ENCODE measurements at regions not wholly inside any gene's neighbourhood (a gene's known extent, or its start where the extent isn't known, plus 50 kb on each side); places are given as distances from the start of the nearest gene placed in this dataset.

DNA sequence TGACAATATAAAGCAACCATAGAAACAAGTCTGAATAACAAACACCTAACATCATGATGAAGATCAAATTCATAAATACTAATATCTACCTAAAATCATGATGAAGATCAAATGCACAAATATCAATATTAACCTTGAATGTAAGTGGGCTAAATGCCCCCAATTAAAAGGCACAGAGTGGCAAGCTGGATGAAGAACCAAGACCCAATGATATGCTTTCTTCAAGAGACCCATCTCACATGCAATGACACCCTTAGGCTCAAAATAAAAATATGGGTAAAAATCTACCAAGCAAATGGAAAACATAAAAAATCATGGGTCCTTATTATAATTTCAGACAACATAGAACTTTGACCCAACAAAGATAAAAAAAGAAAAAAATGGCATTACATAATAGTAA lies 578.5 kb upstream of the PTCHD4 start:
- H3K4me1 Mint-ChIP-seq (ENCODE audit: low read depth) = no peaks in the 10 kb centered on the region
- TF ChIP-seq, protein P1, sequence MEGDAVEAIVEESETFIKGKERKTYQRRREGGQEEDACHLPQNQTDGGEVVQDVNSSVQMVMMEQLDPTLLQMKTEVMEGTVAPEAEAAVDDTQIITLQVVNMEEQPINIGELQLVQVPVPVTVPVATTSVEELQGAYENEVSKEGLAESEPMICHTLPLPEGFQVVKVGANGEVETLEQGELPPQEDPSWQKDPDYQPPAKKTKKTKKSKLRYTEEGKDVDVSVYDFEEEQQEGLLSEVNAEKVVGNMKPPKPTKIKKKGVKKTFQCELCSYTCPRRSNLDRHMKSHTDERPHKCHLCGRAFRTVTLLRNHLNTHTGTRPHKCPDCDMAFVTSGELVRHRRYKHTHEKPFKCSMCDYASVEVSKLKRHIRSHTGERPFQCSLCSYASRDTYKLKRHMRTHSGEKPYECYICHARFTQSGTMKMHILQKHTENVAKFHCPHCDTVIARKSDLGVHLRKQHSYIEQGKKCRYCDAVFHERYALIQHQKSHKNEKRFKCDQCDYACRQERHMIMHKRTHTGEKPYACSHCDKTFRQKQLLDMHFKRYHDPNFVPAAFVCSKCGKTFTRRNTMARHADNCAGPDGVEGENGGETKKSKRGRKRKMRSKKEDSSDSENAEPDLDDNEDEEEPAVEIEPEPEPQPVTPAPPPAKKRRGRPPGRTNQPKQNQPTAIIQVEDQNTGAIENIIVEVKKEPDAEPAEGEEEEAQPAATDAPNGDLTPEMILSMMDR (IDR thresholded peaks at IDR 0.05) = no peak
- DNase-seq (ENCODE audit: low spot score) = no peak
- no peak overlapping the region for H3K27ac Mint-ChIP-seq (ENCODE audit: unreplicated experiment)
- no peaks in the 10 kb centered on the region for H3K27me3 Mint-ChIP-seq (ENCODE audit: low read depth)
- H3K36me3 Mint-ChIP-seq (ENCODE audit: low read depth) = peaks cover 7% of the 10 kb centered on the region
- H3K9me3 Mint-ChIP-seq (ENCODE audit: low read depth) = peaks cover 58% of the 10 kb centered on the region
- no peak overlapping the region for H3K4me3 Mint-ChIP-seq (ENCODE audit: unreplicated experiment)

DNA sequence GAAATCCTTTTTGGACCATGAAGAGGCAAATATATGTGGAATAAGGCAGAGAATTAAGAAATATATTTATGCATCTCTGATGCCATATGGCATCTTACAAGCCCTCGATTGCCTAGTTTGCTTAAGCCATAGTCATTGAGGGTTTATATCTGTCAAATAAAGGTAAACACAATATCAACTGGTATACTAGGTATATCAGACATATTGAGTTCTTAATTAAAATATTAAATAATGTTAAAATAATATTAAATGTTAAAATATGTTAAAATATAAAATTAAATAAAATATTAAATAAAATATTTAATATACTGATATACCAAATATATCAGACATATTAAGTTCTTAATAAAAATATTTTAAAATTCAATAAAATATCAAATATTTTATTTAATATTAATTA lies 567.4 kb upstream of the PTCHD4 start:
- H3K27me3 Mint-ChIP-seq (ENCODE audit: low read depth) = peaks cover 8% of the 10 kb centered on the region
- TF ChIP-seq, protein P1 (IDR thresholded peaks at IDR 0.05) = no peak
- no peak overlapping the region for H3K27ac Mint-ChIP-seq (ENCODE audit: unreplicated experiment)
- no peak overlapping the region for H3K4me3 Mint-ChIP-seq (ENCODE audit: unreplicated experiment)
- no peaks in the 10 kb centered on the region for H3K9me3 Mint-ChIP-seq (ENCODE audit: low read depth)
- H3K36me3 Mint-ChIP-seq (ENCODE audit: low read depth) = no peaks in the 10 kb centered on the region
- DNase-seq (ENCODE audit: low spot score) = no peak
- no peaks in the 10 kb centered on the region for H3K4me1 Mint-ChIP-seq (ENCODE audit: low read depth)

DNA sequence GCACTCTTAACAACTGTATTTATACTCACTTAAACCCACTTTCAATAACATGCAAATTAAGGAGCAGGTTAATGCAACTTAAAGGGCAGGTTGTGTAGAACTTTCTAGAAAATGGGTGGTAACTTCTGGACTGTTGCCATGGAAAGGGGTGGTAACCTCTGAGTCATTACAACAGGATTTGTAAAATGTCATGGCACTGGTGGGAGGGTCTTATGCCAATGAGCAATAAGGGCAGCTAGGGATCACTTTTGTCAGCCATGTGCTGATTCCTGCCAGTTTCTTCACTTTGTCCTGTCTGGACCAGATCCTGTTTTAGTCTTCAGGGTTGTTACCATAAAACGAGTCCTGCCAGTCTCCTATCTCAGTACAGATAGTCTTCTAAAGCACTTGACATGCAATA lies 560.5 kb upstream of the PTCHD4 start:
- H3K9me3 Mint-ChIP-seq (ENCODE audit: low read depth) = no peaks in the 10 kb centered on the region
- no peaks in the 10 kb centered on the region for H3K36me3 Mint-ChIP-seq (ENCODE audit: low read depth)
- H3K27ac Mint-ChIP-seq (ENCODE audit: unreplicated experiment) = no peak overlapping the region
- H3K4me3 Mint-ChIP-seq (ENCODE audit: unreplicated experiment) = no peak overlapping the region
- H3K27me3 Mint-ChIP-seq (ENCODE audit: low read depth) = peaks cover 2% of the 10 kb centered on the region
- TF ChIP-seq, protein P1 (IDR thresholded peaks at IDR 0.05) = no peak
- no peak for DNase-seq (ENCODE audit: low spot score)
- H3K4me1 Mint-ChIP-seq (ENCODE audit: low read depth) = no peaks in the 10 kb centered on the region

DNA sequence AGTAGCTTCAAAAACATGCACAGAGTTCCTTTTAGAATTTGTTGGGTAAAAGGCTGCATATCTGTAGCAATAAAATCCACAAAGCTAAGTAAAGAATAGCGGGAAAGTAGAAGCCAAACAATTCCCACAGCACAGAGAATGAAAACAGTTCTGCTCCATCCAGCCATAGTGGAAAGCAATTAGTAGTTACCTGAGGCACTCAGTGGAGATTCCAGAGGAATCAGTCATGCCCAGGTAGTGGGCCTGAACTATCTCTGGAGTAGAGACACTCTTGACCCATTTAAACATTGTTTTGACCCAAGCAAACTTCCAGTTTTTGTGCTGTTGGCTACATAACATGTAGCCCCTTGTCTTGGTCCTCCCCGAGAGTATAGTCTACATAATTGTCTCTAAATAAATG lies 559.5 kb upstream of the PTCHD4 start:
- Mint-ChIP-seq H3K9me3 (ENCODE audit: low read depth) (no peaks in the 10 kb centered on the region), H3K27me3 (ENCODE audit: low read depth) (peaks cover 2% of the 10 kb centered on the region), H3K36me3 (ENCODE audit: low read depth) (no peaks in the 10 kb centered on the region), H3K4me1 (ENCODE audit: low read depth) (peaks cover 2% of the 10 kb centered on the region), H3K4me3 (ENCODE audit: unreplicated experiment) (no peak overlapping the region), H3K27ac (ENCODE audit: unreplicated experiment) (no peak overlapping the region)
- DNase-seq (ENCODE audit: low spot score) = no peak
- TF ChIP-seq, protein P1 (IDR thresholded peaks at IDR 0.05) = no peak

DNA sequence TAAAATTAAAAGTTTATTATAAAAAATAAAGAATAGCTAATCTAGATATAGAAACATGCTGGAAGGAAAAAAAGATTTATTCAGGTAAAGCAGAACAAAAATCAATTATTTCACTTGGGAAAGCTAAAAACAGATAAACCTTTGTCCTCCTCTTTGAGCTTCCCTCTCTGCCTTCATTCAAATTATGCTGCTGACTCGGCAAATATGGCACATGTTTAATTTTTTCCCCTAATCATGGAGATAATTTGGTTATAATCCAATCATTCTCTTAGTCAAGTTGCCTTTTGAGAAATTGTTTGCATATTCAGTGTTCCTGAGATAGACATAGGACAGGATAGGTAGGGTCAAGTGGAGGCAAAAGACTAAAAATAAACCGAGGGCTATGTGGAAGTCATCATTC lies 556.8 kb upstream of the PTCHD4 start:
- TF ChIP-seq, protein P1 (IDR thresholded peaks at IDR 0.05) = no peak
- H3K27ac Mint-ChIP-seq (ENCODE audit: unreplicated experiment) = no peak overlapping the region
- peaks cover 2% of the 10 kb centered on the region for H3K27me3 Mint-ChIP-seq (ENCODE audit: low read depth)
- no peak for DNase-seq (ENCODE audit: low spot score)
- H3K9me3 Mint-ChIP-seq (ENCODE audit: low read depth) = no peaks in the 10 kb centered on the region
- H3K4me3 Mint-ChIP-seq (ENCODE audit: unreplicated experiment) = no peak overlapping the region
- peaks cover 19% of the 10 kb centered on the region for H3K4me1 Mint-ChIP-seq (ENCODE audit: low read depth)
- H3K36me3 Mint-ChIP-seq (ENCODE audit: low read depth) = no peaks in the 10 kb centered on the region

Data from chondrocyte (in vitro differentiated cells).